ENCODE measurements at regions not wholly inside any gene's neighbourhood (a gene's known extent, or its start where the extent isn't known, plus 50 kb on each side); places are given as distances from the start of the nearest gene placed in this dataset.

GRCh38 chr7:13708670-13709069, 280.8 kb downstream of the ETV1 start:
- Histone ChIP-seq H2AFZ (ENCODE audit: insufficient read depth, low read depth, low read length, poor library complexity, severe bottlenecking) (no peak overlapping the region), H3K9me3 (ENCODE audit: control extremely low read depth in 1 of 3, control insufficient read depth in 2 of 3, insufficient read depth in 1 of 3, low read length in 2 of 3) (no peaks in the 10 kb centered on the region), H3K79me2 (ENCODE audit: control insufficient read depth, insufficient read depth, low read length) (no peaks in the 10 kb centered on the region), H3K27me3 (replicated peaks in 1 of 4; ENCODE audit: control extremely low read depth in 1 of 4, control insufficient read depth in 3 of 4, insufficient read depth in 4 of 4, low read length in 3 of 4) (no peaks in the 10 kb centered on the region), H3K9ac (ENCODE audit: low read length) (no peak overlapping the region), H3K4me1 (ENCODE audit: control insufficient read depth in 2 of 2, insufficient read depth in 2 of 2, low read length in 2 of 2) (no peaks in the 10 kb centered on the region), H4K20me1 (ENCODE audit: control insufficient read depth, insufficient read depth, low read length, poor library complexity, severe bottlenecking) (no peaks in the 10 kb centered on the region), H3K4me2 (replicated peaks; ENCODE audit: low read depth, low read length, poor library complexity, severe bottlenecking) (no peak overlapping the region), H3K27ac (ENCODE audit: low read length in 2 of 2) (no peak overlapping the region), H3K4me3 (ENCODE audit: control extremely low read depth in 1 of 5, extremely low read depth in 1 of 5, insufficient read depth in 1 of 5, low read depth in 2 of 5, low read length in 4 of 5) (no peak overlapping the region), H3K36me3 (replicated peaks in 1 of 2; ENCODE audit: control extremely low read depth in 1 of 2, control insufficient read depth in 1 of 2, extremely low read depth in 1 of 2, insufficient read depth in 2 of 2, low read length in 1 of 2) (no peaks in the 10 kb centered on the region)
- ATAC-seq (ENCODE audit: low read depth) (no peak), DNase-seq (no peak)
- H3K4me1 Mint-ChIP-seq = no peaks in the 10 kb centered on the region
- H3K9me3 Mint-ChIP-seq (ENCODE audit: insufficient read depth) = no peaks in the 10 kb centered on the region
- no peak overlapping the region for H3K27ac Mint-ChIP-seq
- WGBS (ENCODE audit: insufficient coverage) = no CpG with 5 or more reads among the region's 2 CpGs
- H3K27me3 Mint-ChIP-seq = no peaks in the 10 kb centered on the region
- intact Hi-C loops (cut with micrococcal nuclease) = no loop called here
- CTCF ChIA-PET = no interaction called here
- no peak for TF ChIP-seq EZH2 (IDR thresholded peaks at IDR 0.05; ENCODE audit: borderline replicate concordance, insufficient read depth, low read depth, low read length, poor library complexity, severe bottlenecking)
- TF ChIP-seq, protein P1, sequence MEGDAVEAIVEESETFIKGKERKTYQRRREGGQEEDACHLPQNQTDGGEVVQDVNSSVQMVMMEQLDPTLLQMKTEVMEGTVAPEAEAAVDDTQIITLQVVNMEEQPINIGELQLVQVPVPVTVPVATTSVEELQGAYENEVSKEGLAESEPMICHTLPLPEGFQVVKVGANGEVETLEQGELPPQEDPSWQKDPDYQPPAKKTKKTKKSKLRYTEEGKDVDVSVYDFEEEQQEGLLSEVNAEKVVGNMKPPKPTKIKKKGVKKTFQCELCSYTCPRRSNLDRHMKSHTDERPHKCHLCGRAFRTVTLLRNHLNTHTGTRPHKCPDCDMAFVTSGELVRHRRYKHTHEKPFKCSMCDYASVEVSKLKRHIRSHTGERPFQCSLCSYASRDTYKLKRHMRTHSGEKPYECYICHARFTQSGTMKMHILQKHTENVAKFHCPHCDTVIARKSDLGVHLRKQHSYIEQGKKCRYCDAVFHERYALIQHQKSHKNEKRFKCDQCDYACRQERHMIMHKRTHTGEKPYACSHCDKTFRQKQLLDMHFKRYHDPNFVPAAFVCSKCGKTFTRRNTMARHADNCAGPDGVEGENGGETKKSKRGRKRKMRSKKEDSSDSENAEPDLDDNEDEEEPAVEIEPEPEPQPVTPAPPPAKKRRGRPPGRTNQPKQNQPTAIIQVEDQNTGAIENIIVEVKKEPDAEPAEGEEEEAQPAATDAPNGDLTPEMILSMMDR (IDR thresholded peaks at IDR 0.05) = no peak
- POLR2A ChIA-PET = no interaction called here
- no peak overlapping the region for H3K4me3 Mint-ChIP-seq

DNA sequence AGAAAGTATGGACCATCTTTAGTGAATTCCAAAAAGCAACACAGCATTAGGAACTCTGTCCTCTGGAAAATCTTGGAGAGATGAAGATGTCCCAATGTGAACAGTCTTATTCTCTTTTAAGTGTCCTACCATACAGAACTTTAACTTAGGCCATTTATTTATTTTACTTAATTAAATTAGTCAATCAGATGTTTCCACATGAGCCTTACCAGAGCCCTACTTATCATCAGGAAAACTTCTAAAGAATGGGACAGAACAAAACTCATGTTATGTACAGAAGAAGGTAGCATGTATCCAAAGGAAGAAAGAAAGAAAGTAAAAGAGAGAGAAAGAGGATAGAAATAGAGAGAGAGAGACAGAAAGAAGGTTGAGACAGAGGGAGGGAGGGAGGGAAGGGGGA, 276.4 kb downstream of the ETV1 start:
- Histone ChIP-seq H3K79me2 (ENCODE audit: control insufficient read depth, insufficient read depth, low read length) (no peaks in the 10 kb centered on the region), H3K27ac (ENCODE audit: low read length in 2 of 2) (no peak overlapping the region), H2AFZ (ENCODE audit: insufficient read depth, low read depth, low read length, poor library complexity, severe bottlenecking) (no peak overlapping the region), H3K4me3 (ENCODE audit: control extremely low read depth in 1 of 5, extremely low read depth in 1 of 5, insufficient read depth in 1 of 5, low read depth in 2 of 5, low read length in 4 of 5) (no peak overlapping the region), H3K36me3 (replicated peaks in 1 of 2; ENCODE audit: control extremely low read depth in 1 of 2, control insufficient read depth in 1 of 2, extremely low read depth in 1 of 2, insufficient read depth in 2 of 2, low read length in 1 of 2) (no peaks in the 10 kb centered on the region), H3K4me2 (replicated peaks; ENCODE audit: low read depth, low read length, poor library complexity, severe bottlenecking) (no peak overlapping the region), H3K27me3 (replicated peaks in 1 of 4; ENCODE audit: control extremely low read depth in 1 of 4, control insufficient read depth in 3 of 4, insufficient read depth in 4 of 4, low read length in 3 of 4) (no peaks in the 10 kb centered on the region), H3K4me1 (ENCODE audit: control insufficient read depth in 2 of 2, insufficient read depth in 2 of 2, low read length in 2 of 2) (no peaks in the 10 kb centered on the region), H4K20me1 (ENCODE audit: control insufficient read depth, insufficient read depth, low read length, poor library complexity, severe bottlenecking) (no peaks in the 10 kb centered on the region), H3K9me3 (ENCODE audit: control extremely low read depth in 1 of 3, control insufficient read depth in 2 of 3, insufficient read depth in 1 of 3, low read length in 2 of 3) (peaks cover 0 to 3% (median 0%) of the 10 kb centered on the region in 3 donors), H3K9ac (ENCODE audit: low read length) (no peak overlapping the region)
- no peak for DNase-seq
- TF ChIP-seq, protein P1 (IDR thresholded peaks at IDR 0.05) = no peak
- no peak for TF ChIP-seq EZH2 (IDR thresholded peaks at IDR 0.05; ENCODE audit: borderline replicate concordance, insufficient read depth, low read depth, low read length, poor library complexity, severe bottlenecking)
- no peak for ATAC-seq (ENCODE audit: low read depth)
- ChIA-PET POLR2A (no interaction called here), CTCF (no interaction called here)
- H3K4me3 Mint-ChIP-seq = no peak overlapping the region
- H3K27ac Mint-ChIP-seq = no peak overlapping the region
- H3K9me3 Mint-ChIP-seq (ENCODE audit: insufficient read depth) = peaks cover 5% of the 10 kb centered on the region
- no peaks in the 10 kb centered on the region for H3K4me1 Mint-ChIP-seq
- intact Hi-C loops (cut with micrococcal nuclease) = no loop called here
- H3K27me3 Mint-ChIP-seq = no peaks in the 10 kb centered on the region
